ENCODE measurements at regions not wholly inside any gene's neighbourhood (a gene's known extent, or its start where the extent isn't known, plus 50 kb on each side); places are given as distances from the start of the nearest gene placed in this dataset.

DNA sequence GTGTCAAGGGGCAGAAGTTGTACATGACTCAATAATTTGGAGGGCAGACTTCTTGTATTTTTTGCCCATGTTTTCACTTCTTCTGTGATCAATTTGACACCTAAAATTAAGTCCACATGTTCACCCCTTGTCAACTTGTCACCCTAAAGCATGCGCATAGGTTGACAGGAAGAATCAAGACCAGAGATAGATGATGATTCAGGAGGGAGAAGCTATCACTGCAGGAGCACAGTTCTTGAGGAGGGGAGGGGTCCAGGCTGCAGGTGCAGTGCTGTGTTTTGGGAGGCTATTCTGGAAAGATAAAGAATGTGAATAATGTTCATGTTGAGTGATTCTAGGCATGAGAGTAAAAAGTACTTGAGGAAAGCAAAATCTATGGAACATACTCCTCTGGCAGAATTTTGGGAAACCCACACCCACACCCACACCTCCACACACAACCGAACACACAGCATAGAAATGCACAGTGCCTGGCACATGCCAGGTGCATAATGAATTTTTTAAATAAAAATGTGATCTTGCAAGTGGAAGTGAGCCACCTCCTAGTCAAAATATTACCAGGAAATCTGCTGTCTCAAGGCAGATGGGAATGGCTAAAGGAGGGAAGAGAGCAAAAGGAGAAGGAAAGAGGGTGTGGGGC, 249.2 kb upstream of the MEX3C start:
- TF ChIP-seq, protein P1, sequence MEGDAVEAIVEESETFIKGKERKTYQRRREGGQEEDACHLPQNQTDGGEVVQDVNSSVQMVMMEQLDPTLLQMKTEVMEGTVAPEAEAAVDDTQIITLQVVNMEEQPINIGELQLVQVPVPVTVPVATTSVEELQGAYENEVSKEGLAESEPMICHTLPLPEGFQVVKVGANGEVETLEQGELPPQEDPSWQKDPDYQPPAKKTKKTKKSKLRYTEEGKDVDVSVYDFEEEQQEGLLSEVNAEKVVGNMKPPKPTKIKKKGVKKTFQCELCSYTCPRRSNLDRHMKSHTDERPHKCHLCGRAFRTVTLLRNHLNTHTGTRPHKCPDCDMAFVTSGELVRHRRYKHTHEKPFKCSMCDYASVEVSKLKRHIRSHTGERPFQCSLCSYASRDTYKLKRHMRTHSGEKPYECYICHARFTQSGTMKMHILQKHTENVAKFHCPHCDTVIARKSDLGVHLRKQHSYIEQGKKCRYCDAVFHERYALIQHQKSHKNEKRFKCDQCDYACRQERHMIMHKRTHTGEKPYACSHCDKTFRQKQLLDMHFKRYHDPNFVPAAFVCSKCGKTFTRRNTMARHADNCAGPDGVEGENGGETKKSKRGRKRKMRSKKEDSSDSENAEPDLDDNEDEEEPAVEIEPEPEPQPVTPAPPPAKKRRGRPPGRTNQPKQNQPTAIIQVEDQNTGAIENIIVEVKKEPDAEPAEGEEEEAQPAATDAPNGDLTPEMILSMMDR (IDR thresholded peaks at IDR 0.05) = no peak

- TF ChIP-seq, protein P1 (IDR thresholded peaks at IDR 0.05) = no peak
Observed at GRCh38 chr18:51447351-51448342, 250.2 kb upstream of the MEX3C start.

- TF ChIP-seq, protein P1 (IDR thresholded peaks at IDR 0.05) = no peak
Observed at GRCh38 chr18:51448949-51449348, 251.5 kb upstream of the MEX3C start.

DNA sequence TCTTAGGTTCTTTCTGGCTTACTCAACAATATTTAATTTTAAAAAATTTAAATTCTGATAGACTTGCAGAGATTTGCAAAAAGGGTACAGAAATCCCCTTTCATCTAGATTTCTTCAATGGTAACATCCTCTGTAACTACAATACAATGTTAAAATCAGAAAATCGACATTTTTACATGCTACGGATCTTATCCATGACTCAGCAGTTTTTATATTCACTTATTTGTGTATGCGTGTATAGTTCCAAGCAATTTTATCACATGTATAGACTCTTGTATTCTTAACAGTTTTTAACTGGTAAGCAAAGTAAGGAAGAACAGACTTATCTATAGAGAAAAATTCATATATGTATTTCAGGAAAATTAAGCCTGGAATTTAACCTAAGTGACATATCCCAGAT, 256.1 kb upstream of the MEX3C start:
- TF ChIP-seq, protein P1 (IDR thresholded peaks at IDR 0.05) = no peak

DNA sequence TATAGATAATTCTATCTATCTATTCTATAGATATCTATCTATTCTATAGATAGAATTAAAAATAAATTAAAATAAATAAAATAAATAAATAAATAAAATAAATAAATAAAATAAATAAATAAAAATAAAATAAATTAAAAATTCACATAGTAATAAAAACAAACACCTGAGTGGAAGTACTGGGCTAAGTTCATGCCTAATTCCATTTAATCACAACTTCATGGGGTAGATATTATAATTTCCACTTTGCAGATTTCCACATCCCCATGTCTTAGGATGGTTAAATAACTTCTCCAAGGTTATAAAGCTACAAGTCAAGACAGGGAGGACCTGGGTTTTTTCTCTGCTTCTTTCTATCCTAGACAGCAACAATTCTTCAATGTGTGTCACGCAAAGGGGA, 261.4 kb upstream of the MEX3C start:
- TF ChIP-seq, protein P1 (IDR thresholded peaks at IDR 0.05) = no peak

DNA sequence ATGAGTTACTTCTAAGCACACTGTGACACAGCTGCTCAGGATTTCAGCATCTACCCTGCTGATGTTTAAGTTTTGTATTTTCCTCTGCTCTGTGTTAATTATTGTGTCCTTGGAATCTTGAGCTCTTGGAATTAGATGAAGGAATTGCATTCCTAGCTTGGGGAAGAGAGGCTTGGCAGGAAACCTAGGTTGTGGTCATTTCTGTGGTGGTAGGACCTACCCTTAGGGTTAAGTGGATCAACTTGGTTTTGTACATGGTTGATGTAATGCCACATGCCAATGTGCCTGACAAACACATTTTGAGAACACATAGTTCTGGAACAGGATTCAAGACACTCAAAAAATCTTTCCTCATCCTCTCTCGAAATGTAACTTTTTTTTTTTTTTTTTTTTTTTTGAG, 264.5 kb upstream of the MEX3C start:
- TF ChIP-seq, protein P1 (IDR thresholded peaks at IDR 0.05) = no peak

DNA sequence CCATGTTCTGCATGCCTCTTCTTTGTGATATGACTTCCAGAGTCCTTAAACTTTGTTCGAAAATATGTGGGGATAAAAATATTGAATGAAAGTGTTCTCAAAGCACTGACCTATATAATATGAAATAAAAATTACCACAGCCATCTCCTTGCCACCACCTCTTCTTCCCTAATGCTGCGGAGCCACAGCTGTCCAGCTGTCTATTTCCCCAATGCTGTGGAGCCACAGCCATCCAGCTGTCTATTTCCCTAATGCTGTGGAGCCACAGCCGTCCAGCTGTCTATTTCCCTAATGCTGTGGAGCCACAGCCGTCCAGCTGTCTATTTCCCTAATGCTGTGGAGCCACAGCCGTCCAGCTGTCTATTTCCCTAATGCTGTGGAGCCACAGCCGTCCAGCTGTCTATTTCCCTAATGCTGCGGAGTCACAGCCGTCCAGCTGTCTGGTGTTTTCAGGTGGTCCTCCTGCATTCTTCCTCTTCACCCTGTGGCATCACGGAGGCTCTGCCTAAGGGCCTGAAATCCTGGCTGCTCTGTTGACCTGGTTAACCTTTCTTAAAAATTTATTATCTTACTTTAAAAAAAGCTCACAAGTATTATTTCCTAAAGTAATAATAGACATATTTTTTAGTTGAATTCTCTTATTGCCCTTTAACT, 266.1 kb upstream of the MEX3C start:
- TF ChIP-seq, protein P1 (IDR thresholded peaks at IDR 0.05) = no peak

Data from LNCAP (cell line).